Fibroblast of villous mesenchyme (primary cell): ENCODE measurements at regions not wholly inside any gene's neighbourhood (a gene's known extent, or its start where the extent isn't known, plus 50 kb on each side); places are given as distances from the start of the nearest gene placed in this dataset.
"Not testable (repeated sequence)": the region's sequence is repeated elsewhere in the genome, so short reads cannot be mapped to it uniquely, and the experiment has no call there.

Experiments used
- DNase-seq: peaks from one replicate; pipeline ENCODE4 v3.0.0-alpha.2; 2010; ENCODE audit warnings: low read depth
- H3K4me3 ChIP-seq: 2 replicates; pipeline ENCODE4 v1.5.1; 2011; ENCODE audit warnings: low read depth, mild to moderate bottlenecking, low read length
- TF ChIP-seq, protein P1 (sequence below): IDR thresholded peaks from 2 replicates; pipeline ENCODE4 v1.5.1; 2012; ENCODE audit warnings: low read depth, mild to moderate bottlenecking, low read length; ENCODE audit not compliant: insufficient read depth

GRCh38 chr4:111360906-111361305 is 738.0 kb upstream of the PITX2 start:
- TF ChIP-seq, protein P1, sequence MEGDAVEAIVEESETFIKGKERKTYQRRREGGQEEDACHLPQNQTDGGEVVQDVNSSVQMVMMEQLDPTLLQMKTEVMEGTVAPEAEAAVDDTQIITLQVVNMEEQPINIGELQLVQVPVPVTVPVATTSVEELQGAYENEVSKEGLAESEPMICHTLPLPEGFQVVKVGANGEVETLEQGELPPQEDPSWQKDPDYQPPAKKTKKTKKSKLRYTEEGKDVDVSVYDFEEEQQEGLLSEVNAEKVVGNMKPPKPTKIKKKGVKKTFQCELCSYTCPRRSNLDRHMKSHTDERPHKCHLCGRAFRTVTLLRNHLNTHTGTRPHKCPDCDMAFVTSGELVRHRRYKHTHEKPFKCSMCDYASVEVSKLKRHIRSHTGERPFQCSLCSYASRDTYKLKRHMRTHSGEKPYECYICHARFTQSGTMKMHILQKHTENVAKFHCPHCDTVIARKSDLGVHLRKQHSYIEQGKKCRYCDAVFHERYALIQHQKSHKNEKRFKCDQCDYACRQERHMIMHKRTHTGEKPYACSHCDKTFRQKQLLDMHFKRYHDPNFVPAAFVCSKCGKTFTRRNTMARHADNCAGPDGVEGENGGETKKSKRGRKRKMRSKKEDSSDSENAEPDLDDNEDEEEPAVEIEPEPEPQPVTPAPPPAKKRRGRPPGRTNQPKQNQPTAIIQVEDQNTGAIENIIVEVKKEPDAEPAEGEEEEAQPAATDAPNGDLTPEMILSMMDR = no peak
- no peak for DNase-seq
- no peak overlapping the region for H3K4me3 ChIP-seq

DNA sequence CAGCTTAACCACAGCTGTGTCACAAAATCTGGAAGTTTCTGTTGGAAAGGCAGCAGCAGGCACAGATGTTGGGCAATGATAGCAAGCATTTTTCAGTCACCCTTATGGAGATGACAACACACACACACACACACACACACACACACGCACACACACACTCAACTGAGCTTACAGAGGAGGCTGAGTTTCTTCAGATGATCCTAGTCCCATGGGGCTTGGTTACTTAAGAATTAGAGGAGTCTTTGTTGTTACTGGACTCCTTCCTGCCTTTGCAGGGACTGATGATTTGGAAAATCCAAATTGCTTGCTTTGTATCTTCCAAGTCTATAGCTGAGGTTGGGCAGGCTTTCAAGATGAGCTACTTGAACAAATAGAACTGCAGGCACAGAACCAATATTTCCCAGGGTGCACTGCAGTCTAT is 740.1 kb upstream of the PITX2 start:
- TF ChIP-seq, protein P1 = no peak
- DNase-seq = peak; percentile 4

DNA sequence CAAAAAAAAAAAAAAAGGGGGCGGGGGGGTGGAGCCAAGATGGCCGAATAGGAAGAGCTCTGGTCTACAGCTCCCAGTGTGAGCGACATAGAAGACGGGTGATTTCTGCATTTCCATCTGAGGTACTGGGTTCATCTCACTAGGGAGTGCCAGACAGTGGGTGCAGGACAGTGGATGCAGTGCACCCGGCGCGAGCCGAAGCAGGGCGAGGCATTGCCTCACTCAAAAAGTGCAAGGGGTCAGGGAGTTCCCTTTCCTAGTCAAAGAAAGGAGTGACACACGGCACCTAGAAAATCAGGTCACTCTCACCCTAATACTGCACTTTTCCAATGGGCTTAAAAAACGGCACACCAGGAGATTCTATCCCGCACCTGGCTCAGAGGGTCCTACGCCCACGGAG is 755.0 kb upstream of the PITX2 start:
- not testable (repeated sequence) for DNase-seq, H3K4me3 ChIP-seq

More for the DNA sequence above, 740.1 kb upstream of the PITX2 start:
- no peak overlapping the region for H3K4me3 ChIP-seq

DNA sequence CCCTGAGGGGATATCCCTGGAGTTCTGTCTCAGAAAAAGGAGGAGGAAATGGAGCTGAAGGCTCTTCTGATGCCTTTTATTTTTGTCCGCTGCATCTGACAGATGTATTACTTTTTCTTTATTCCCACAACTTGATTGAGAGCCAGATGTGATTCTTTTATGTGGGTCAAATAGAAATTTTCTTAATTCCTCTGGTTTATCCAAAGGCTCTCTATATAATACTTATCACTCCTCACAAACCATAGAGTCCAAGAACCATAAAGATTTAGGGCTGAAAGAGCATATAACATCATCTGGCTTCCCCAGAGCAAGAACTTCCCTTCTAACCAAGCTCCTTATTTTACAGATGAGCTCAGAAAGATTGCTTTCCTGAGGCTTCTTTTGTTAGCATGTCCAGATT is 756.7 kb upstream of the FAM241A start:
- TF ChIP-seq, protein P1 = no peak
- no peak for DNase-seq
- no peak overlapping the region for H3K4me3 ChIP-seq

- DNase-seq = no peak
- TF ChIP-seq, protein P1 = no peak
- no peak overlapping the region for H3K4me3 ChIP-seq
Measured at GRCh38 chr4:111391829-111392228, 753.4 kb upstream of the FAM241A start.

- DNase-seq = no peak
Measured at GRCh38 chr4:111393781-111394180, 751.5 kb upstream of the FAM241A start.

GRCh38 chr4:111398906-111399330 is 746.3 kb upstream of the FAM241A start:
- DNase-seq = peak; percentile 30
- no peak overlapping the region for H3K4me3 ChIP-seq
- TF ChIP-seq, protein P1 = no peak

More at GRCh38 chr4:111393781-111394180, 751.5 kb upstream of the FAM241A start:
- TF ChIP-seq, protein P1 = no peak
- no peak overlapping the region for H3K4me3 ChIP-seq
